ENCODE measurements at regions not wholly inside any gene's neighbourhood (a gene's known extent, or its start where the extent isn't known, plus 50 kb on each side); places are given as distances from the start of the nearest gene placed in this dataset.
"Not testable (repeated sequence)": the region's sequence is repeated elsewhere in the genome, so short reads cannot be mapped to it uniquely, and the experiment has no call there.

GRCh38 chr20:47846651-47847050 lies 61.4 kb upstream of the SULF2 start:
- not testable (repeated sequence) for TF ChIP-seq POLR2A (IDR thresholded peaks at IDR 0.05; ENCODE audit: low read depth, low read length); TAF1 (IDR thresholded peaks at IDR 0.05; ENCODE audit: borderline replicate concordance, low read depth, low read length); POLR2AphosphoS5 (IDR thresholded peaks at IDR 0.05; ENCODE audit: low read depth, low read length)
